NCI-H128 (cell line): ENCODE measurements at regions not wholly inside any gene's neighbourhood (a gene's known extent, or its start where the extent isn't known, plus 50 kb on each side); places are given as distances from the start of the nearest gene placed in this dataset.

Experiments
- DNase-seq: peaks from one replicate; lab custom pipeline; 2025; ENCODE audit not compliant: unreplicated experiment; lab: John Stamatoyannopoulos, UW

- DNase-seq, result no peak
These were observed 1676.4 kb upstream of the SLC39A10 start for GRCh38 chr2:193980599-193980998.

- no peak for DNase-seq
These were observed 1683.2 kb upstream of the SLC39A10 start for GRCh38 chr2:193973781-193974180.

GRCh38 chr2:193966590-193966989, 1690.4 kb upstream of the SLC39A10 start:
- DNase-seq, result no peak

- DNase-seq, result no peak
These were observed 1691.8 kb upstream of the SLC39A10 start for GRCh38 chr2:193965263-193965662.

- DNase-seq, result no peak
These were observed 1693.4 kb upstream of the SLC39A10 start for GRCh38 chr2:193963472-193964119.

DNA sequence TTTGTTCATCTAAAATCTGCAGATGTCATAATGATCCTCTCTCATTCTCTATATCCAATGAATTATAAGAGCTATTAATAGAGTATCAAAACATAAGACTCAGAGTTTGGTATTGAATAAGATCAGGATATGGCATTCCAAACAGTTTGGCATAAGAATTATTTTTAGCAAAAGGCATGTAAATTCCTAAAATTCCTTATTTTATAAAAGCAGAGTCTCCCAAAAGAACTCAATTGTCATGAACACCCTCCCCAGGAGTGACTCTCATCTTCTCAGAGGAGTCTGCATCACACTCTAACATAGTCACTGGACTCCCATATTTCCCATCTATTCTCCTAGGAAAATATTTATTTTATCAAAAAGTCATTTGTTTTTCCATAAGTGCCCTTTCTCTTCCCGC, 1710.2 kb upstream of the SLC39A10 start:
- DNase-seq, result no peak

DNA sequence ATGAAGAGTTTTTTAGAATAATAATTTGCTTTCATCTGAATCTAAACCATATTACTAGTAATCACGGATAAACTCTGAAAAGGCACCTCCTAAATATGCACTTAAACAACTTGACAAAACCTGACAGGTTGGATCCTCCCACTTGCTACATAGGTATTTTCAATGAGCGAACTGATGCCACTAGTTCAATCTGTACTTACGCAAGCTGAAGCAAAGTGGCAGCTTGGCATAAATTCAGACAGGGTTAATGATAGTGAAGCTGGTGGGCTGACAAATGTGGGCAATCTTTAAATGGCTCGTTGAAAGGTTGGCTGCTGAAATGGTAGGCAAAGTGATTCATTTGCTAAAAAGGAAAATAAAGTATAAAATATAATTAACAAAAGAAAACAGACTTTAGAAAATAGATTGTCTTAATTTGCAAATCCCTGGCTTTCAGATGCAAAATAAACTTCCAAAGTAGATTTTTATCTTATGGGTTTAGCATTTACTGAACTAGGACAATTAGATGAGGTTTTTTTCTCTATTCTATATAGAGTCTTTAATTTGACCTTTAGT, 1713.5 kb upstream of the SLC39A10 start:
- DNase-seq, result no peak

- no peak for DNase-seq
These were observed 1721.9 kb upstream of the SLC39A10 start for GRCh38 chr2:193935114-193935513.

DNA sequence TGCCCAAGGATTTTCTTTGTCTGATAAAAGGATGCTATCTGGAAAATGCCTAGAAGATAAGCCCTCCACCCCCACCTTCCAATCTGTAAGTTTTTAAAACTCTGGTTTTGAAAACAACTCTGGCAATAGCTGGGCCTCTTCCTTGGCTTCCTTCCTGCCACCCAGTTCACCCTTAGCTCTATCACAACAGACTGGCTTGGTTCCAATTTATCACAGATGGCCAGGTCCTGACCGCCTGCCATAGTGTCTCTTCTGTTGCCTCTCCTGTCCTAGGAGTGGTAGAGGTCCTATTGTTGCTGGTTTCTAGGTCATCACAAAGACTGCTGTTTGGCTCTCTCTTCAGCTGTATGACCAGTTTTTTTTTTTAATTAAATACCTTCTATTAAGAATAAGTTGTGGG, 1727.9 kb upstream of the SLC39A10 start:
- DNase-seq, result no peak

- no peak for DNase-seq
These were observed 1712.8 kb upstream of the TMEFF2 start for GRCh38 chr2:193907561-193907960.

GRCh38 chr2:193900292-193900691, 1705.6 kb upstream of the TMEFF2 start:
- no peak for DNase-seq

- DNase-seq, result no peak
These were observed 1700.5 kb upstream of the TMEFF2 start for GRCh38 chr2:193895226-193895625.

DNA sequence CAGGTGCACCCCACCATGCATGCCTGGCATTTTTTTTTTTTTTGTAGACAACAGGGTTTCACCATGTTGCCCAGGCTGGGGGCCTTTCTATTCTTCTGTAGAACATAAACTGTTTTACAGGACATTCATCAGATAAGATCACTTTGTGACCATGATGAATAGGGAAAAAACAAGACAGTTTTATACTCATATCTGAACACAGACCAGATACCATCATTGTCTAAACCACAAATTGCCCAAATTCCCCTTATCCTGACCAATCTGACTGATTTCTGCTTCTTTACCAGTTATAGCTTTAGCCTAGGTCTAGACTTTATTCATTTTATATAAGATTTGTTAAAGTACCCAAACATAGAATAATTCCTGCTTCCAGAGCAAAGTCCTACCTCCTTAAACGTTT, 1699.3 kb upstream of the TMEFF2 start:
- no peak for DNase-seq

DNA sequence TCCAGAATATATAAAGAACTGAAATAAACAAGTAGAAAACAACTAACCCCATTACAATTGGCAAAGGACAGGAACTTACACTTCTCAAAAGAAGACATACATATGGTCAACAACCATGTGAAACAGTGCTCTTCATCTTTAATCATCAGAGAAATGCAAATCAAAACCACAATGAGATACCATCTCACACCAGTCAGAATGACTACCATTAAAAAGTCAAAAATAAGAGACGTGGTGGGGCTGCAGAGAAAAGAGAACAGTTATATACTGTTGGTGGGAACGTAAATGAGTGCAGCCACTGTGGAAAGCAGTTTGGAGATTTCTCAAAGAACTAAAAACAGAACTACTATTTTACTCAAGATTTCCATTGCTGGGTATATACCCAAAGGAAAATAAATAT, 1696.3 kb upstream of the TMEFF2 start:
- no peak for DNase-seq

- DNase-seq, result no peak
These were observed 1690.7 kb upstream of the TMEFF2 start for GRCh38 chr2:193885419-193885818.

GRCh38 chr2:193883820-193884219, 1689.1 kb upstream of the TMEFF2 start:
- DNase-seq, result no peak

DNA sequence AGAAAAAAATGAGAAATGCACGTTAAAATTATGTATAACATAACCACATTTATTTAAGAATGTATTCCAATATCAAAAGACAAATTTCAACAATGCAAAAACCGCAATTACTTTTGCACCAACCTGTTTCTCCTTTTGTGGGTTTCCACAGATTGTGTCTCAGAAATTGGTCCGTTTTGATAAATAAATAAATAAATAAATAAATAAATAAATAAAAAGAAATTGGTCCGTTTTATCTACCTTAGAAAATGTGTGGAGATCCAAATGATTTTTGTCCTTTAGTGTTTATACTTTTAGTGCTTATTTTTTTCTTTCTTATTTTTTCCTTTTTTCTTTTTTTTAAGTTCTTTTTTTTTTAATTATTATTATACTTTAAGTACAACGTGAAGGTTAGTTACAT, 1682.2 kb upstream of the TMEFF2 start:
- no peak for DNase-seq

DNA sequence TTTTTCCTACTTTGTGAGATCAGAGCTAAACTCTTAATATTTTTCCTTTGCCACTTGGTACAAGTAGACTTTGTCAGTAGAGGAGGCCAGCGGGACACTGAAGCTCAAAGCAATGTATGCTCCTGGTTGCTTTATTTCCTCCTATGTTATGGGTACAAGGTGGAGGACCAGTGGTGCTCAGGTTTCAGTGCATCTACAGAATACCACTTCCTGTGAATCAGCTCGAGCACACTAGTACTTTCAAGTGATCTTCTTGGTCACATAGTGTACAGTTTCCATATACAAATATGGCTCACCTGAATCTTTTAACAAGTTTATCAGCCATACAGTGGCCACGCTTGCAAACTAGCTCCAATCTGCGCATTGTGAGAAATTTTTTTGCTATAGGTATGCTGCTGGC, 1674.8 kb upstream of the TMEFF2 start:
- no peak for DNase-seq

- DNase-seq, result no peak
These were observed 1674.1 kb upstream of the TMEFF2 start for GRCh38 chr2:193868833-193869232.

- DNase-seq, result no peak
These were observed 1673.4 kb upstream of the TMEFF2 start for GRCh38 chr2:193868132-193868531.

GRCh38 chr2:193867454-193867853, 1672.7 kb upstream of the TMEFF2 start:
- no peak for DNase-seq

- DNase-seq, result no peak
These were observed 1666.8 kb upstream of the TMEFF2 start for GRCh38 chr2:193861557-193861956.

DNA sequence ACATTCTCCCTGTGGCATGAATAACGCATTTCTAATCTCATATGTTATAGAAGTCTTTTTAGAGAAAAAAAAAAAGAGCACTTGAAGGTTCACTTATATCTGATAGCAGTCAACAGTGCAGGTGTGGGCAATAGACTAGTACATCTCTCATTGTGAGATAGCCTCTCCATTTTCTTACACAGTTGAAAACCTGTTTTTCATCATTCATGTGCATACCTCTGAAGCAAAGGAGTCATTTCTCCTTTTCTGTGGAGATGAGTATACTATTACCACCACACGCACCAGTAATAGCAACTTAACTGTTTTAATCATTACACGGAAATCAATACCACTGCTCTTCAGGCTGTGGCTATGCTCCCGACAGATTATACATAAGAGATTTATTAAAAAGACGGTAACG, 1653.3 kb upstream of the TMEFF2 start:
- no peak for DNase-seq
